ENCODE measurements at regions not wholly inside any gene's neighbourhood (a gene's known extent, or its start where the extent isn't known, plus 50 kb on each side); places are given as distances from the start of the nearest gene placed in this dataset.

- H3K9me3 Mint-ChIP-seq (ENCODE audit: unreplicated experiment) = no peaks in the 10 kb centered on the region
- no peak overlapping the region for H3K27ac Mint-ChIP-seq (ENCODE audit: unreplicated experiment)
- DNase-seq = no peak
- H3K27me3 Mint-ChIP-seq (ENCODE audit: unreplicated experiment) = no peaks in the 10 kb centered on the region
- H3K4me1 Mint-ChIP-seq (ENCODE audit: low read depth, unreplicated experiment) = no peaks in the 10 kb centered on the region
- no peak overlapping the region for H3K4me3 Mint-ChIP-seq (ENCODE audit: unreplicated experiment)
- no peaks in the 10 kb centered on the region for H3K36me3 Mint-ChIP-seq (ENCODE audit: unreplicated experiment)
- no peak for TF ChIP-seq CTCF (IDR thresholded peaks at IDR 0.05; ENCODE audit: partially characterized antibody, unreplicated experiment)
These were observed 313.2 kb upstream of the JARID2 start for GRCh38 chr6:14932485-14933182.

GRCh38 chr6:14933183-14933544 lies 312.7 kb upstream of the JARID2 start:
- Mint-ChIP-seq H3K4me3 (ENCODE audit: unreplicated experiment) (no peak overlapping the region), H3K9me3 (ENCODE audit: unreplicated experiment) (no peaks in the 10 kb centered on the region), H3K27me3 (ENCODE audit: unreplicated experiment) (no peaks in the 10 kb centered on the region), H3K4me1 (ENCODE audit: low read depth, unreplicated experiment) (no peaks in the 10 kb centered on the region), H3K27ac (ENCODE audit: unreplicated experiment) (no peak overlapping the region), H3K36me3 (ENCODE audit: unreplicated experiment) (no peaks in the 10 kb centered on the region)
- no peak for TF ChIP-seq CTCF (IDR thresholded peaks at IDR 0.05; ENCODE audit: partially characterized antibody, unreplicated experiment)
- DNase-seq = no peak

- no peak for TF ChIP-seq CTCF (IDR thresholded peaks at IDR 0.05; ENCODE audit: partially characterized antibody, unreplicated experiment)
- Mint-ChIP-seq H3K4me3 (ENCODE audit: unreplicated experiment) (no peak overlapping the region), H3K27ac (ENCODE audit: unreplicated experiment) (no peak overlapping the region), H3K9me3 (ENCODE audit: unreplicated experiment) (no peaks in the 10 kb centered on the region), H3K27me3 (ENCODE audit: unreplicated experiment) (no peaks in the 10 kb centered on the region), H3K36me3 (ENCODE audit: unreplicated experiment) (no peaks in the 10 kb centered on the region), H3K4me1 (ENCODE audit: low read depth, unreplicated experiment) (no peaks in the 10 kb centered on the region)
- DNase-seq = no peak
These were observed 311.9 kb upstream of the JARID2 start for GRCh38 chr6:14934013-14934412.

GRCh38 chr6:14934844-14935243 lies 311.0 kb upstream of the JARID2 start:
- no peaks in the 10 kb centered on the region for H3K36me3 Mint-ChIP-seq (ENCODE audit: unreplicated experiment)
- no peaks in the 10 kb centered on the region for H3K9me3 Mint-ChIP-seq (ENCODE audit: unreplicated experiment)
- no peaks in the 10 kb centered on the region for H3K27me3 Mint-ChIP-seq (ENCODE audit: unreplicated experiment)
- no peak overlapping the region for H3K27ac Mint-ChIP-seq (ENCODE audit: unreplicated experiment)
- H3K4me1 Mint-ChIP-seq (ENCODE audit: low read depth, unreplicated experiment) = no peaks in the 10 kb centered on the region
- no peak for DNase-seq
- H3K4me3 Mint-ChIP-seq (ENCODE audit: unreplicated experiment) = no peak overlapping the region
- TF ChIP-seq CTCF (IDR thresholded peaks at IDR 0.05; ENCODE audit: partially characterized antibody, unreplicated experiment) = no peak

GRCh38 chr6:14936861-14937260 lies 309.0 kb upstream of the JARID2 start:
- H3K4me1 Mint-ChIP-seq (ENCODE audit: low read depth, unreplicated experiment) = no peaks in the 10 kb centered on the region
- peaks cover 1% of the 10 kb centered on the region for H3K27me3 Mint-ChIP-seq (ENCODE audit: unreplicated experiment)
- no peak overlapping the region for H3K4me3 Mint-ChIP-seq (ENCODE audit: unreplicated experiment)
- H3K36me3 Mint-ChIP-seq (ENCODE audit: unreplicated experiment) = no peaks in the 10 kb centered on the region
- H3K27ac Mint-ChIP-seq (ENCODE audit: unreplicated experiment) = no peak overlapping the region
- DNase-seq = no peak
- TF ChIP-seq CTCF (IDR thresholded peaks at IDR 0.05; ENCODE audit: partially characterized antibody, unreplicated experiment) = no peak
- no peaks in the 10 kb centered on the region for H3K9me3 Mint-ChIP-seq (ENCODE audit: unreplicated experiment)

All from glutamatergic neuron (in vitro differentiated cells).